Right renal cortex interstitium (tissue), 3 donors: ENCODE measurements at regions not wholly inside any gene's neighbourhood (a gene's known extent, or its start where the extent isn't known, plus 50 kb on each side); places are given as distances from the start of the nearest gene placed in this dataset.

ENCODE experiments used
- DNase-seq, 3 donors: peaks; one replicate each; pipeline ENCODE4 v3.0.0-alpha.2; 2013; ENCODE audit warnings: low read depth in 3 of 3, low spot score in 2 of 3

DNA sequence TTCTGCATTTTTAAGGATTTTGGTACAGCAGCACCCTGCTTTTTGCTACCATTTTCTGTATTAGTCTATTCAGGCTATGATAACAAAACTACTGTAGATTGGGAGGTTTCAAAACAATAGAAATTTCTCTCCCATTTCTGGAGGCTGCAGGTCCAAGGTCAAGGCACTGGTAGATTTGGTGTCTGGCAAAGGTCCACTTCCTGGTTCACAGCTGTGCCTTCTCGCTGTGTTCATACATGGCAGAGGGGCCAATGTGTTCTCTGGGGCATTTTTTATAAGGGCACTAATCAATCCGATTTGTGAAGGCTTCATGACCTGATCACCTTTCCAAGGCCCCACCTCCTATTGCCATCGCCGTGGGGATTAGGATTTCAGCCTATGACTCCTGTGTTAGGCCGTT lies 268.1 kb upstream of the RTL1 start:
- DNase-seq, result no peak

DNA sequence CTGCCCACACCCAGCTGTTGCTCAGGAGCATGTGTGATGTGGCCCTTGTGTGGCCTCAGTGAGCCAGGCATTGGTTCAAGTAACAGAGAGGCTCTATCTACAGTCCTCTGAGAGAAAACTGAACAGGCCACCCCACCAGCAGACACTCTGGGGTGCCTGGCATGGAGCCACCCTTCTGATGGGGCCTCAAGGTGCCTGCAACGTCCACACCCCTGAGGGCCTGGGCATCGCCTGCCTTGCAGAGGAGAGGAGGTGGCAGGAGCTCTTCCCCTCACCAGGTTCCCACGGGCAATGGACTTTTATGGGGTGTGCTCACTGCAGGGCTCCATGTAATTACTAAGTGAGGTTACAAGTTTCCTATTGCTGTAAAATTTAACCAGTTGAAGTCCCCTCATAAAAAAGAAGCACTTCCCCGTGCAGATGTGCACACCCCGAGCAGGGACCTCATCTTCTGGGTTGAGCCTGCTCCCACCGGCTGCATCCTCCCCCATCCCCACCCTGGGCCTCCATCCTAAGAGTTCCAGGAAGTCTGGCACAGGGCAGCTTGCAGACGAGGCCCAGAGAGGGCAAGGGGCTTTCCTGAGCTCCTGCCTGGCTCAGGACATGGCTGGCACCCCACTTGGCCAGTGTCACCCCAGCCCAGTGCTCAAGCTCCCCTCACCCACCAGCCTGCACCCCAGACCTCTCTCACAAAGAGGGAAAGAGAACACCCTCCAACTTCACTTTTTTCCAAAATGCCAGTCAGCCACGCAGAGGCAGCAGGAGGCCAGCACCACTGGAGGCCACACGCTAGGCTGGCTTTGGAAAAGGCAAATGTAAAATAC lies 270.4 kb upstream of the RTL1 start:
- no peak for DNase-seq

DNA sequence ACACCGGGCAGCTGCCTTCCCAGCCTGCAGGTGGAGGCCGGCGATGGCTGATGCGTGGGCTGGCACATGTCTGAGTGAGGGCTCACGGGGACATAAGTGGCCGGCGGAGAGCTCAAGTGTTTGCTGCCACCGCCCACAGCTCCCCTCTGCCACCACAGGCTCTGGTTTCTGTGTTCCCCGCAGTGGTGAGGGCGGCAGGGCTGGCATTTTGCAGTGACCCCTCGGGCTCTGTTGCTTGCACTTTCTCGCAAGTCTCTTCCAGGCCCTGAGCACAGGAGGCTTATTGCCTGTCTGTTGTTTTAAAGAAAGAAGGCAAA lies 271.0 kb upstream of the RTL1 start:
- DNase-seq, result no peak

DNA sequence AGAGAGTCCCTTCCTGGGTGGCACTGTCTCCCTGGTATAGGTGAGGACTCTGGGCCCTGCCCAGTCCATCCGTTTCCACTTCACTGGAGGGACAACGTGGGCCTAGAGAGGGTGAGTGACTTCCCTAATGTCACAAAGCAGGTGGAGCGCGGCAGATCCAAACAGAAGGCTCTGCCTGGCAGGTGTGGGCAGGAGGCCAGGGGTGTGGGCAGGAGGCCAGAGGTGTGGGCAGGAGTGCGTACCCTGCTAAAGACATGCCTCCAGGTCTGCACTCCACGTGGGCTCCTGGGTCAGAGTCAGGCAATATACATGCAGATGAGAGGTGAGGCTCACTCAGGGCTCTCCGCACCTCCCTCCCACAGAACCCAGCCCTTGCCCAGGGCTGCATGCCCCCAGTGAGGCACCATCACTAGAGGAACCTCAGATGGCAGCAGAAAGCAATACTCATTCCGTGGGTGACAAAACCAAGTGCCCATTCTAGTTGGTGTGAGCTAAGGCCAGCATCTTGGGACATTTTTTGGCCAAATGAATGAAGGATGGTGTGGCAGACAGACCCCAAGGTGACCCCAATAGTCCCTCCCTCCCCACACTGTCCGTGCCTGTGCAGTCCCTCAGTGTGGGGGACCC lies 271.6 kb upstream of the RTL1 start:
- no peak for DNase-seq

DNA sequence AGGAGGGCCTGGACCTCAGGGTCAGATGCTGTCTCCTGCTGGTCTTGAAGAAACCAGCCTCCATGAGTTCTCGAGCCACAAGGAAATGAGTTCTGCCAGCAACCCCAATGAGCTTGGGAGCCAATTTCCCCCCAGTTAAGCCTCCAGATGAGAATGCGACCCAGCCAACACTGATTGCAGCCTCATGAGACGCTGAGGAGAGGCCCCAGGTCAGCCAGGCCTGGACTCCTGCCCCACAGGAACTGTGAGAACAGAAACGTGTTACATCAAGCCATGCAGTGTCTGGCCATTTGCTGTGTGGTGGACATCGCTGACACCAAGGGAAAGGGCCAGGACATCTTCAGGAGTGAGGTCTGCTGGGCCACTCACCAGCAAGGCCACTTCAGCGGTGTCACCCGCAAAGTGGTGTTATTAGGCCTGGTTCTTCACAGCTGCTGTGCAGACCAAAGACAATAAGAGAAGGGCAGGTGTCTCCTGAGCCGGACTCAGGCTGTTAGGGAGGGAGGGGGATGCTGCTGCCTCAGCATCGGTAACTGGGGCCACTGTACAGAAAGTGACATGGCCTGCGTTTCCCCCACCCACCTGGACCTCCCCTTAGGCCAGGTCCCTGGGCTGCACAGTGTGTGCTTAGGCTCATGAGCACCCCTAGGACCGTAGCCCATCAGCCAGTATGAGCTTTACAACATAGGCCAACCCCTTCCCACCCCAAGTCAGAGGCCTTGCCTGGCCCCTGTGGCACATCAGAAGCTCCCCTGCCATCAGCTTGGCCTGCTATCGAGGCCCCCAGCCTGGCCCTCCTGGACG lies 272.4 kb upstream of the RTL1 start:
- DNase-seq, result no peak

DNA sequence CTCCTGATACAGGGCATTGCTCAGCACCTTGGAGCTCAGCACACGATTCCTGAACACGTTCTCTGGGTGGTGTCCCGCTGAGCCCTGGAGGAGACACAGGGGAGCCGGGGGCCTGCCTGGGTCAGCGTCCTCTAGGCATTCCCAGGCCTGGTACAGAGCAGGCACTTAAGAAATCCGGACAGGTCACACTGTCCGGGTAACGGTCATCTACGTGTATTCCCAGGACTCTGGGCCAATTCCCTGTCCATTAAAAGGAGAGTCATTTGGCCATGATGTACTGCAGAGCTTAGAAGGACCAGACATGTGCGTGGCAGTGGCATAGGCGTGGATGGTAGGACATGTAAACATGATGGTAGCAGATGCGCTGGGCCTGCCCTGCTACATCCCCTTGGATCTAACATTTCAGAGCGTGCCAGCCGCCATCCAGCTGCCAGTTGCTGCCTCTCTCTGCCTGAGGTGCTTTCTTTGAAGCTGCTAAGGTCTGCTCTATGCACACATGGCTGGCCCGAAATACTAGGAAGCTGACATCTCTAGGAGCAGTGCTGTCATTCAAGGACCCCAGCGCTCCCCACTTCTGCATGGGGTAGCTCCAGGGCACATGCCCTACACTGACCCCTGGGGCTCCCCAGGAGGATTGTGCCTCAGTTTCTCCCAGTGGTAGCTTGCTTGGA lies 273.1 kb upstream of the RTL1 start:
- DNase-seq, result no peak

DNA sequence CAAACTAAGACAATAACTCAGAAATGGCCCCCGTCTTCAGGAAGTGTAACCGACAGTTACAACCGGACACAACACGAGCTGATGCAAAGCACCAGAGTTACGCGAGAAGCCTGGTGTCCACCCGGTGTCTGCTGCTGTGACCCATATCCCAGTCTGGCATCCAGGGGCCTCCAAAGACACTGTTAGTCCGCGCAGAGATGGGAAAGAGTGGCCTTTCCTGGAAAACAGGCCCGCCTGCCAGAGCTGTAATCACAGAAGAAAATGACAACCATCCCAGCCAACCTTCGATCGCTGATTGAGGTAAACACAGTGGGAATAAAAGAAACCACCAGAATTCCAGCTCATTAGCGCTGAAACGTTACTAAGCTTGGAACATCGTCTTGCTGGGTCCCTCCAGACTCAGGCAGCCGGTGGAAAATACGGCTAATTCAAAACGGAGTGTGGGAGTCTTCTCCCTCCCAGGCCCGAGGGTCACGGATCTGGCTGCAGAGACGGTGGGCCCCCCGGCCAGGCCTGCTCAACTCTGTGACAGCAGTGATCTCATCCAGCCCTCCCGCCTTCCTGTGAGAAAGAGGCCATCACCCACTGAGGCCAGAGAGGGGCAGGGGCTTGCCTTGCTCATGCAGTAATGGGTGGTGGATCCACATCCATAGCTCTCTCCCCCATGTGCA lies 273.9 kb upstream of the RTL1 start:
- DNase-seq, result peak in 1 of 3 donors; percentile 39

DNA sequence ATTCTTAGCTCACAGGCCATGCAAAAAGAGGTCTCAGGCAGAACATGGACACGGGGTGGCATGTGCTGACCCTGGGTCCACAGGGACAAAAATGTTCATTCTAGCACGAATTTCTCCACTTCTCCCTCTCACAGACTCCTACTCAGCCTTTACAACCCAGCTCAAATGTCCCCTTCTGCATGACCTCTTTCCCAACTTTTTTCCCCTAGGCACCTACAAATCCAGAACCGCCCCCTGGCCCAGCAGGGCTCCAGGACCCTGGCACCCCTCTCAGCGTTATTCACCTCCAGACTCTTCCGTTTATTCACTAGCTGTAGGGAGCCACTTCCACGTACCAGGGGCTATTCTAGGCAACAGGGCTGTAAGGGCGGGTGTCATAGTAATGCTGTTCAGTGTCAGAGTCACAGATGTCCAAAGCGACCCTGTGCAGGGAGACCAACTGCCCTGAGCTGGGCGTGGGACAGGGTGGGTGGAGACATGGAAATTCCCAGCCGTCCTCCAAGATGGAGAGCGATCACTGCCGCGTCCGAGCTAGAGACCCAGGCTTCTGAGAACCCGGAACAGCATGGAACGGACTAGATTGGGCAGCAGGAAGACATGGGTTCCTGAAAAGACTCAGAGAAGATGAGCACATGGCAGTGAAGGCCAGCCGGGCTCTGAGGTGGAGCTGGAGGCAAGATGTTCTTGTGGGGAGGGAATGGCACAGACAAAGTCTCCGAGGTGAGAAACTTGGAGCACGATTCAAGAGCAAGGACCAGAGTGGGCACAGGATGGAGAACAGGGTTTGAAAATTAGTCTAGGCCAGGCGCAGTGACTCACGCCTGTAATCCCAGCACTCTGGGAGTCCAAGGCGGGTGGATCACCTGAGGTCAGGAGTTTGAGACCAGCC lies 274.9 kb upstream of the RTL1 start:
- no peak for DNase-seq

DNA sequence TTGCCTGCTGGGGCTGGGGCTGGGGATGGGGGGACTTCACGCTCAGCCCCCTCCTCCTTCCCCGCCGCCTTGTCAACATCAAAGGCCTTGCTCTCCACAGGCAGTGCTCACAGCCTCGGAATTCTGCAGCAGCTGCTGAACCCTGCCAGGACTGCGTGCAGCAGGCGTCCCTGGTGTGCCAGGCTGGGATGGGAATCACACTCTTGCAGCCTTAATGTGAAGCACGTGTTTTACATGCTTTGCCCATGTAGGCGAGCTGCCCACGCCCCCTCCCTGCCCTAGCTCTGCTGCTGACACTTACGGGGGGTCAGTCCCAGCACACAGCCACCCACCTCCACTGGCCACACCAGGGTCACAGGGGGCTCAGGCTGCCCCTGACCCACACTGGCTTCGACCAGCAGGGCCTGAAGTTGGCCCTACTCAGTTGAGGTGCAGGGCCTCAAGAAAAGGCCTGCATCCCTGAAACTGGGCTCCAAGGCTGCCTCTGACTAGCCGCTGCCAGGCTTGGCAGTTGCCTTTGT lies 276.2 kb upstream of the RTL1 start:
- DNase-seq, result no peak

DNA sequence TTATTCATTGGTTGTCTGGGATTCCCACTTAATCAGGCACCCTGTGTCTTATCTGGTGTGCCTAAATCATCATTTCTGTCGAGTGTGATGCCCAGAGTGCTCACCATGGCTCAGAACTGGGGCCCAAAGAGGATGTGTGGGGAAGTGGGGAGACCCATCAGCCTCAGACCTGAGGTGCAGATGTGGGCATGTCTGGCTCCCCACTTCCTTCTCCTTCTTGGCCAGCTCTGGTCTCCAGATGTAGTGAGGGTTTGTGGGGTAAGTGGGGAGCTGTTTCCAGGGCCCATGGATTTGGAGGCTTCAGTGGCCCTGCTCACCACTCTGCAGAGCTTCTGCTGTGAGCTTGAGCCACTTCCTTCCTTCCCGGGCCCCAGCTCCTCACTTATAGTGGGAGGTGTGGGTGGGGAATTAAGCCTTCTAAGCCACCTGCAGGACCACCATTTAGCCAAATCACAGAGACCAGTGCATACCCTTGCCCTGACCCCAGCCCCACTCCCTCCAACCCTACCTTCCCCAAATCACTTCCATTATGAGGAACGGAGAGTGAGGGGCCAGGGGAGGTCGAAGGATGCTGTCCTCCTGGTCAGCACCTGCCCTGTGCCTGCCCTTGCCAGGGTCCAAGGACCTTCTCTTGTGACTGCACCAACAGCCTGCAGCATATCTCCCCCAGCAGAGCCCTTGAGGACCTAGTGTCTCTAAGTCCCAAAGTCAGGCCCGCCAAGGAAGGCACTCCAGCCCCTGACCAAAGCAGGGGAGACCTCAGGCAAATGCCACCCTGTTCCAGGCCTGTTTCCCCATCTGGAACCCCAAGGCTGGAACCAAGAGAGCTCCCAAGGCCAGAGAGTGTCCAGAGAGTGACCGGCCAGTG lies 278.2 kb upstream of the RTL1 start:
- DNase-seq, result no peak

DNA sequence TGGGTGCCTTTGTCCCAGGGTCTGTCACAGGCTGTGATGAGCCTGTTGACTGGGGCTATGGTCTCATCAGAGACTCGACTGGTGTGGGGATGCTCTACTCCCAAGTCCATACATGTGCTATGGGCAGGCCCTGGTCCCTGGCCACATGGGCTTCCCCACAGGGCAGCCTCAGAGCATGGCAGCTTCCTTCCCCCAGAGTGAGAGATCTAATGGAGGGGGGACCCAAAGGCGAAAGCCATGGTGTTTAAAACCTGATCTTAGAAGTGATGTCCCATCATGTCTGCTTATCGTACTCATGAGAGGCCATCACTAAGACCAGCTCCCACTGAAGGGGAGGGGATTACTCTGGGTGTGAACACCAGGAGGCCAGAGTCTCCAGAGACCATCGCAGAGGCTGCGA lies 279.0 kb upstream of the RTL1 start:
- no peak for DNase-seq

DNA sequence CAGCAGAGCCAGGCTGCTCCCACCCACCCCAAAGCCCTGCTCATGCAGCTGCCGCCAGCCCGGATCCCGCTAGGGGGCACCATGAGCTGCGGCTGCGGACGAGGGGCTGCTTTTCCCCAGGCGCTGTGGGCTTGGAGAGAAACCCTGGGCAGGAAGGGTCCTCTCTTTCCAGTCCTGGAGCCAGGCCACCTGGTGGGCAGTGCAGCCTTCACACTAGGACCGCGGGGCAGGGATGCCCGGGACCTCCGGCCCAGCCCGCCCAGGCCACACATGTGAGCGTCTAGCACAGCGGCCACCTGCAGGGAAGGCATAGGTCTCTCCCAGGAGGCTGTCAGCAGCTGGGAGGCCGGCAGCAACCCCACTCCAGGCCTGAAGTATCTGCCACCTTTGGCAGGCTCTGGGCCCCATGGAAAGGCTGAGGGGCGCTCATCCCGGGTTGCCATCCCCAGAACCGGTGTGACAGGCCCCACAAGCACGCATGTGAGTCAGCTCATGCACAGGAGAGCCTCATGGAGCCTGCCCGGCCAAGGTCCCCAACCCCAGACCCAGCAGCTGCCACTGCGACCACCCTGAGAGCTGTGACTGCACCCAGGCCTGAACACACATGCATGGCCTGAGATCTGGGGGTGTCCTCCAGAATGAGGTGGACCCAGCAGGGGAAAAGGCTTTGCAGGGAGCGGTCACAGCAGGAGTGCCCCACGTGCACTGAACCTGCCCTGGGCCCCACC lies 280.0 kb upstream of the RTL1 start:
- DNase-seq, result no peak

DNA sequence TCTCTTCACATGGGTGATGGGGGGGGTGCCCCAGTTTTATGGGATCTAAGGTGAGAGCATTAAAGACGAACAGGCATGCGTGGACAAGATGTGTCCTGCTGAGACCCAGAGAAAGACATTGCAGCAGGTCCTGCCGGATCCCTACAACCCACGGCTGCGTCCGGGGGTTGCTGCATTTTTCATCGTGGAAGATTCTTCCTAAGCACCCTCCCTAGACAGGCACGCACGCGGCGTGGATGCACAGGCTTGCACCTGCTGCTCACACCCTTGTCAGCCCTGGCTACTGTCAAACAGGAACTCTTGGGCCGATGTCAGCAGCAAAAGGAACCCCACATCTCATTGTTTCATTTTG lies 280.6 kb upstream of the RTL1 start:
- no peak for DNase-seq

DNA sequence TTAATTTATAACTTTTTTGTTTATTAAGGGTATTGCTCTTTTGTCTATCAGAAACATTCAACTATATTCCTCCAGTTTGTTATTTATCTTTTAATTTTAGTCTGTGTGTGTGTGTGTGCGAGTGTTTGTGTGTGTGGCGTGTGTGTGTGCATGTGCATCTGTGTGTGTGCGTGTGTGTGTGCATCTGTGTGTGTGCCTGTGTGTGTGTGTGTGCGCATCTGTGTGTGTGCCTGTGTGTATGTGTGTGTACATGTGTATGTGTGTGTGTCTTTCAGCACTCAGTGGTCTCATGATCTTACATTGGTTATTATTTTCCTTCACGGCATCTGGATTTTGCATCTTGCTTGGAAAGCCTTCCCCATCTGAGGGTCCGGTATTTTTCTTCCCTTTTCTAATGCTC lies 281.1 kb upstream of the RTL1 start:
- no peak for DNase-seq

DNA sequence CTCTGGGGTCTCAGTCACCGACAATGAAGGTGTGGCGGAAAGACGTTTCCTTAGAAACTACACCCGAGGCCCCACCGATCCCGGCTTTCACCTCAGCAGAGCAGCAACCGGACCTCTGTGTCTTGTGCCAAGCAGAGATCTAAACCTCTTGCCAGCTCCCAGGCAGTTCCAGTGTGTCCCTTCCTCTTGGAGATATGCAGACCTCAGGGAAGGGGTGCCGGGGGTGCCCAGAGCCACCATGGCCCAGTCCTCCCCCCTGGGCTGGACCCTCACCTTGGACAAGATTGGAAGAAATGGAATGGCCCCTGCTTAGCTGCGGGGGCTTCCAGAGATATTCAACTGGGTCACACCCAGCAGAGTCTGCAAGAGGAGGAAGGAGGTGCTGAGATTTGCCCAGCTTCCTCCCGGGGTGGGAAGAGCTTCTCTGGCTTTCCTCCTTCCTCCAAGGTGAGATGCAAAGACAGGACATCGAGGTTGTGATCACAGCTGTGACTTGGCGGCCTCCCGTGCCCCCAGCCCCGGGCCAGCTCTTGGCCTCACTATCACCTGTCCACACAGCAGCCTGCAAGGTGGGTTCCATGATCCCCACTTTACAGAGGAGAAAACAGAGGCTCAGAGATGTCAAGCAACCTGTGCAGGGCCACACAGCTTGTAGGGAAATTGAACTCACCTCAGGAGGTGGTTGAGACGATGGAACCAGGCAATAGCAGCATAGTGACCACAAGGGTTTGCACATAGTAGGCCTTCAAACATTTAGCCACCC lies 281.7 kb upstream of the RTL1 start:
- no peak for DNase-seq

DNA sequence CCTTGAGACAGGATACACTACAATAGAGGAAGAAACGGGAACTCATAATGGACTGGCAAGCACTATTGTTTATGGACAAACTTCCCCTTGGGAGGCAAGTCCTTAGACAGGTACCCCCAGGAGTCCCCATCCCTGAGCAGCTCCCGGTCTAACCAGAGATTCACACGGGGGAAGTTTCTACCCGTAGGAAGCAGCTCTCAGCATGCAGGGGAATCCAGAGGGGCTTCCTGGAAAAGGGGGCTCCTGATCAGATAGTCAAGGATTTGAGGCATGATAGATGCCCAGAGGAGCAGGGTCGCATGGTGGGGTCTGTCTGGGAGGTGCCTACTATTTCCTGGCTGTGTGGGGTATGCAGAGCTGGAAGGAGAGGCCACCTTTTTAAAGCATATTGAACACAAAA lies 282.4 kb upstream of the RTL1 start:
- DNase-seq, result no peak

DNA sequence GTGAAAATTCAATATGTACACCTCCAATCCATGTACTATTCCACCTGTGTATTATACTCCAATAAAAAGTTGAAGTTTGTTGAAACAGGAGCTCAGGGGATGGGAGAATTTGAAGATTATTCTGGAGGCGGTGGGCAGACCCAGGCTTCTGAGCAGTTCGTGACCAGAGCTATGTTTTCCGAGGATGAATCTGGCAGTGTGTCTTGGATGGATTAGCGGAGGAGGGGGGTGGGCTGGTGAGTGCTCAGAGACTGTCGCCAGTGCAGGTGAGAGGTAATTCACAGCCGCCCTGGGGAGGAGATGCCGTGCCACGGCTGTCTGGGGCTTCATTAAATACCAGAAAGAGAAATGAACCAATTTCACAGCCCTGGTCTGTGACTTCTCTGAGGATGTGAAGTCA lies 283.0 kb upstream of the RTL1 start:
- no peak for DNase-seq
